Tibial artery (tissue), 4 donors: ENCODE measurements at regions not wholly inside any gene's neighbourhood (a gene's known extent, or its start where the extent isn't known, plus 50 kb on each side); places are given as distances from the start of the nearest gene placed in this dataset.
A peak's percentile ranks its signal among the peaks of the same experiment; 100 is the strongest.

Experiments used
- DNase-seq, 2 donors: peaks; one replicate each; pipeline ENCODE4 v3.0.0-alpha.2; 2019
- H3K27ac ChIP-seq, 2 donors: fragments of 200-600 bp; sonication (generic) in 1 of 2; 1 replicate in 1 of 2; 2 replicates in 1 of 2; pipeline ENCODE4 v1.5.1; 2018 to 2019; ENCODE audit warnings: mild to moderate bottlenecking in 1 of 2
- H3K27me3 ChIP-seq, 2 donors: fragments of 200-600 bp; sonication (generic) in 1 of 2; one replicate each; pipeline versions ENCODE4 v1.5.1 to v1.6.0; 2016 to 2019
- H3K36me3 ChIP-seq, 3 donors: fragments of 200-600 bp; sonication (generic) in 2 of 3; one replicate each; pipeline ENCODE4 v1.5.1; 2016 to 2019; ENCODE audit warnings: mild to moderate bottlenecking in 2 of 3
- H3K4me1 ChIP-seq, 4 donors: fragments of 200-600 bp; sonication (generic) in 2 of 4; 1 replicate in 3 of 4; 2 replicates in 1 of 4; pipeline ENCODE4 v1.5.1; 2016 to 2019
- H3K4me3 ChIP-seq, 2 donors: fragments of 200-600 bp; sonication (generic) in 1 of 2; 1 replicate in 1 of 2; 2 replicates in 1 of 2; pipeline ENCODE4 v1.5.1; 2018 to 2019; ENCODE audit warnings: mild to moderate bottlenecking in 2 of 2
- H3K9me3 ChIP-seq, 3 donors: fragments of 200-600 bp; sonication (generic) in 1 of 3; one replicate each; pipeline ENCODE4 v1.5.1; 2016 to 2019
- CTCF ChIP-seq, 2 experiments: fragments of 200-600 bp in 1 of 2; fragments of 450-650 bp in 1 of 2; IDR thresholded peaks; one replicate each; pipeline ENCODE4 v1.5.1; 2017 to 2019; ENCODE audit warnings: antibody characterized with exemption in 2 of 2, mild to moderate bottlenecking in 1 of 2, moderate library complexity in 1 of 2
- intact Hi-C: fragments of 100-400 bp; cut with DNase I; formaldehyde crosslinking; loops from one replicate; pipeline ENCODE4 v1.15.0; 2023; ENCODE audit warnings: low total_unique reads

- H3K4me3 ChIP-seq = no peak overlapping the region
- no peaks in the 10 kb centered on the region for H3K9me3 ChIP-seq
- no peak for DNase-seq
- H3K4me1 ChIP-seq = no peaks in the 10 kb centered on the region
- no peaks in the 10 kb centered on the region for H3K27me3 ChIP-seq
- no peak overlapping the region for H3K27ac ChIP-seq
- TF ChIP-seq CTCF (IDR thresholded peaks at IDR 0.05) = peak; percentile 15 to 19
- no peaks in the 10 kb centered on the region for H3K36me3 ChIP-seq
- intact Hi-C loops = no loop called here
Observed at GRCh38 chr5:4862500-4862899, 277.6 kb upstream of the ADAMTS16 start.

GRCh38 chr5:4866131-4866659, 273.9 kb upstream of the ADAMTS16 start:
- Histone ChIP-seq H3K36me3 (no peaks in the 10 kb centered on the region), H3K9me3 (no peaks in the 10 kb centered on the region), H3K27me3 (no peaks in the 10 kb centered on the region), H3K27ac (no peak overlapping the region), H3K4me3 (no peak overlapping the region), H3K4me1 (no peaks in the 10 kb centered on the region)
- no peak for TF ChIP-seq CTCF (IDR thresholded peaks at IDR 0.05)
- intact Hi-C loops = no loop called here
- no peak for DNase-seq

GRCh38 chr5:4866817-4867216, 273.3 kb upstream of the ADAMTS16 start:
- intact Hi-C loops = no loop called here
- Histone ChIP-seq H3K27me3 (no peaks in the 10 kb centered on the region), H3K9me3 (no peaks in the 10 kb centered on the region), H3K4me1 (no peaks in the 10 kb centered on the region), H3K4me3 (no peak overlapping the region), H3K27ac (no peak overlapping the region), H3K36me3 (no peaks in the 10 kb centered on the region)
- no peak for TF ChIP-seq CTCF (IDR thresholded peaks at IDR 0.05)
- DNase-seq = no peak

GRCh38 chr5:4868140-4868735, 271.9 kb upstream of the ADAMTS16 start:
- TF ChIP-seq CTCF (IDR thresholded peaks at IDR 0.05) = peak; percentile 35 to 50
- no peaks in the 10 kb centered on the region for H3K27me3 ChIP-seq
- H3K9me3 ChIP-seq = no peaks in the 10 kb centered on the region
- H3K27ac ChIP-seq = no peak overlapping the region
- no peaks in the 10 kb centered on the region for H3K4me1 ChIP-seq
- intact Hi-C loops = no loop called here
- H3K4me3 ChIP-seq = no peak overlapping the region
- H3K36me3 ChIP-seq = no peaks in the 10 kb centered on the region
- DNase-seq = no peak

- Histone ChIP-seq H3K4me3 (no peak overlapping the region), H3K36me3 (no peaks in the 10 kb centered on the region), H3K9me3 (no peaks in the 10 kb centered on the region), H3K27ac (no peak overlapping the region), H3K27me3 (peaks cover 0 to 5% of the 10 kb centered on the region in 2 donors), H3K4me1 (no peaks in the 10 kb centered on the region)
- no peak for TF ChIP-seq CTCF (IDR thresholded peaks at IDR 0.05)
- intact Hi-C loops = no loop called here
- DNase-seq = no peak
Observed at GRCh38 chr5:4873652-4874051, 266.5 kb upstream of the ADAMTS16 start.

- no peak overlapping the region for H3K27ac ChIP-seq
Observed at GRCh38 chr5:4874097-4874496, 266.0 kb upstream of the ADAMTS16 start.

More at GRCh38 chr5:4874097-4874496, 266.0 kb upstream of the ADAMTS16 start:
- no peak overlapping the region for H3K4me3 ChIP-seq
- no peaks in the 10 kb centered on the region for H3K9me3 ChIP-seq
- H3K36me3 ChIP-seq = no peaks in the 10 kb centered on the region
- H3K4me1 ChIP-seq = no peaks in the 10 kb centered on the region
- H3K27me3 ChIP-seq = peaks cover 0 to 5% of the 10 kb centered on the region in 2 donors
- intact Hi-C loops = no loop called here
- DNase-seq = no peak
- no peak for TF ChIP-seq CTCF (IDR thresholded peaks at IDR 0.05)
